K562 (cell line): ENCODE measurements at regions not wholly inside any gene's neighbourhood (a gene's known extent, or its start where the extent isn't known, plus 50 kb on each side); places are given as distances from the start of the nearest gene placed in this dataset.

Source experiments
- ATAC-seq: fragments of 200-7000 bp; cut with Tn5 transposase; 3 replicates; pipeline ENCODE4 v1.9.1; 2020; ENCODE audit warnings: moderate library complexity
- BruUV-seq: library from RNA; stranded (reverse); fragments of 400-500 nt; replicated peaks from 2 replicates; lab custom pipeline; 2021; lab: Mats Ljungman, UMichigan
- CTCF ChIA-PET: fragments of 300-600 bp; formaldehyde crosslinking; extraction: SDS; loops from one replicate; lab custom pipeline; 2021; ENCODE audit warnings: low intra/inter-chr PET ratio; lab: Yijun Ruan, JAX
- POLR2A ChIA-PET: fragments of 300-600, 350-650 bp; sonication (Branson Sonifier 250); formaldehyde crosslinking; extraction: SDS; loops from one replicate; lab custom pipeline; 2021; ENCODE audit warnings: antibody characterized with exemption, inconsistent platforms; lab: Yijun Ruan, JAX
- DNase-seq, 4 experiments: peaks; one replicate each; pipeline versions ENCODE4 v3.0.0 to v3.0.0-alpha.2; 2011 to 2018; ENCODE audit warnings: low spot score in 3 of 4, mixed read lengths in 3 of 4; ENCODE audit errors: extremely low read depth in 1 of 4
- FAIRE-seq: peaks from 2 replicates; lab custom pipeline; 2011; peaks lifted over from hg19 to GRCh38; lab: Jason Lieb, UNC
- H2AFZ ChIP-seq: 2 replicates; pipeline ENCODE4 v1.6.0; 2011; ENCODE audit warnings: low read depth, low read length, control low read depth, inconsistent platforms
- H3K27ac ChIP-seq: fragments of 200-600 bp; 3 replicates; pipeline ENCODE4 v1.8.0; 2011; ENCODE audit warnings: low read depth, mild to moderate bottlenecking, control low read depth, inconsistent platforms, low read length, moderate library complexity, mixed read lengths; ENCODE audit errors: extremely low read depth
- H3K27me3 ChIP-seq, 2 experiments: fragments of 300-600 bp in 1 of 2; 2 replicates in 1 of 2; 3 replicates in 1 of 2; pipeline versions ENCODE4 v1.6.0 to v1.8.0; 2011; ENCODE audit warnings: inconsistent platforms in 2 of 2, low read length in 2 of 2, mild to moderate bottlenecking in 1 of 2, mixed read lengths in 1 of 2, moderate library complexity in 1 of 2; ENCODE audit not compliant: control insufficient read depth in 2 of 2, insufficient read depth in 2 of 2
- H3K36me3 ChIP-seq: fragments of 300-600 bp; 3 replicates; pipeline ENCODE4 v1.8.0; 2011; ENCODE audit warnings: mild to moderate bottlenecking, low read length, inconsistent platforms; ENCODE audit not compliant: control insufficient read depth, insufficient read depth
- H3K4me1 ChIP-seq, 2 experiments: fragments of 200-600 bp in 1 of 2; replicated peaks in 1 of 2; 2 replicates in 1 of 2; 3 replicates in 1 of 2; pipeline versions ENCODE4 v1.5.1 to v1.8.0; 2011; ENCODE audit warnings: inconsistent platforms in 2 of 2, low read length in 2 of 2, mild to moderate bottlenecking in 1 of 2, mixed read lengths in 1 of 2, moderate library complexity in 1 of 2; ENCODE audit not compliant: control insufficient read depth in 2 of 2, insufficient read depth in 2 of 2
- H3K4me2 ChIP-seq: 2 replicates; pipeline ENCODE4 v1.6.1; 2011; ENCODE audit warnings: low read length, control low read depth, inconsistent platforms, mixed read lengths; ENCODE audit not compliant: insufficient read depth
- H3K4me3 ChIP-seq: fragments of 200-600 bp; sonication (generic), shearing (Covaris generic); 2 replicates; pipeline ENCODE4 v1.5.1; 2016; ENCODE audit warnings: control low read depth, inconsistent platforms
- H3K79me2 ChIP-seq: fragments of 200-600 bp; 3 replicates; pipeline ENCODE4 v1.8.0; 2011; ENCODE audit warnings: low read length, inconsistent platforms; ENCODE audit not compliant: control insufficient read depth, insufficient read depth
- H3K9ac ChIP-seq, 2 experiments: 2 replicates each; pipeline versions ENCODE4 v1.6.0 to v1.6.1; 2011; ENCODE audit warnings: low read depth in 2 of 2, low read length in 2 of 2, control low read depth in 1 of 2, inconsistent platforms in 1 of 2, mild to moderate bottlenecking in 1 of 2, mixed read lengths in 1 of 2; ENCODE audit not compliant: insufficient read depth in 1 of 2
- H3K9me1 ChIP-seq: one replicate; pipeline ENCODE4 v1.6.0; 2011; ENCODE audit warnings: inconsistent platforms, mild to moderate bottlenecking, low read length, moderate library complexity; ENCODE audit not compliant: control insufficient read depth, insufficient read depth
- H3K9me3 ChIP-seq: replicated peaks from 2 replicates; pipeline ENCODE4 v1.5.1; 2011; ENCODE audit warnings: low read depth, low read length, inconsistent platforms; ENCODE audit not compliant: control insufficient read depth, insufficient read depth
- H4K20me1 ChIP-seq: replicated peaks from 2 replicates; pipeline ENCODE4 v1.6.1; 2011; ENCODE audit warnings: low read length, inconsistent platforms, mixed read lengths; ENCODE audit not compliant: control insufficient read depth, insufficient read depth
- FIP1L1 ChIP-seq: fragments of 200-400 bp; formaldehyde crosslinking; IDR thresholded peaks from 2 replicates; pipeline ENCODE4 v1.6.1; 2018; ENCODE audit warnings: mild to moderate bottlenecking, low read depth, low read length; ENCODE audit not compliant: poor library complexity, severe bottlenecking
- MCM7 ChIP-seq, 2 experiments: fragments of 450-650 bp; IDR thresholded peaks; 2 replicates each; pipeline ENCODE4 v1.6.1; 2016 to 2018
- MTA2 ChIP-seq: fragments of 450-650 bp; IDR thresholded peaks from 2 replicates; pipeline ENCODE4 v1.6.1; 2016; ENCODE audit warnings: low read depth
- RAD51 ChIP-seq: fragments of 450-650 bp; IDR thresholded peaks from 2 replicates; pipeline ENCODE4 v1.7.1; 2016; ENCODE audit warnings: low read depth, mild to moderate bottlenecking, borderline replicate concordance
- TCF7L2 ChIP-seq: fragments of 150-350 bp; IDR thresholded peaks from 2 replicates; pipeline ENCODE4 v1.6.1; 2016; ENCODE audit warnings: low read depth, mild to moderate bottlenecking, low read length, moderate library complexity
- ZNF354B ChIP-seq: fragments of 250-450 bp; sonication (Bioruptor Pico); IDR thresholded peaks from 2 replicates; pipeline ENCODE4 v1.4.0; 2020
- ZNF766 ChIP-seq: fragments of 200-800 bp; sonication (Bioruptor generic); conservative IDR thresholded peaks from 2 replicates; pipeline ENCODE4 v1.6.1; 2016; ENCODE audit warnings: missing genetic modification characterization, missing compliant biosample characterization
- WGBS: fragments of 100-300 bp; shearing (Covaris generic); methylation state at CpG from one replicate; pipeline ENCODE4 v1.1.6; 2016; ENCODE audit warnings: low coverage, mixed read lengths; ENCODE audit not compliant: insufficient coverage; ENCODE audit errors: missing lambda C conversion rate; 5-methylcytosine and 5-hydroxymethylcytosine counted together
- in situ Hi-C: fragments of 300-500 bp; cut with MboI; formaldehyde crosslinking; loops from 4 replicates; pipeline ENCODE4 v1.15.0; 2018; ENCODE audit warnings: inconsistent platforms, mixed read lengths
- intact Hi-C: fragments of 100-400 bp; cut with micrococcal nuclease; formaldehyde crosslinking; loops from 2 replicates; pipeline ENCODE4 v1.14.2; 2022
- TF ChIP-seq, protein P1 (sequence below): fragments of 250-450 bp; sonication (Bioruptor Pico); IDR thresholded peaks from 2 replicates; pipeline ENCODE4 v1.8.0; 2022; ENCODE audit warnings: moderate library complexity, mild to moderate bottlenecking, inconsistent platforms
- TF ChIP-seq, protein P2 (sequence below): fragments of 450-650 bp; formaldehyde crosslinking; IDR thresholded peaks from 2 replicates; pipeline ENCODE4 v1.4.0; 2020; ENCODE audit warnings: mild to moderate bottlenecking, mixed read lengths
- TF ChIP-seq, protein P3 (sequence below): sonication (generic); formaldehyde crosslinking; IDR thresholded peaks from 2 replicates; pipeline ENCODE4 v1.5.0; 2020; ENCODE audit warnings: missing genetic modification reagents
- TF ChIP-seq, protein P4 (sequence below), 2 experiments: fragments of 450-650 bp; formaldehyde crosslinking in 1 of 2; IDR thresholded peaks; 2 replicates each; pipeline versions ENCODE4 v1.4.0 to v1.6.1; 2014 to 2020; ENCODE audit warnings: mild to moderate bottlenecking in 2 of 2, borderline replicate concordance in 1 of 2, low read depth in 1 of 2

GRCh38 chr10:83572036-83572435 lies 567.3 kb upstream of the GHITM start:
- H3K4me3 ChIP-seq: no peak overlapping the region
- no peaks in the 10 kb centered on the region for H4K20me1 ChIP-seq
- no peaks in the 10 kb centered on the region for H3K9me1 ChIP-seq
- H3K9me3 ChIP-seq: peaks cover 2% of the 10 kb centered on the region; the same call in 1 of the 2 replicates
- no peak overlapping the region for H2AFZ ChIP-seq
- no peak for FAIRE-seq
- no peaks in the 10 kb centered on the region for H3K4me1 ChIP-seq
- ATAC-seq: no peak
- in situ Hi-C loops: no loop called here
- H3K36me3 ChIP-seq: no peaks in the 10 kb centered on the region
- ChIA-PET POLR2A (no interaction called here), CTCF (no interaction called here)
- TF ChIP-seq, protein P1, sequence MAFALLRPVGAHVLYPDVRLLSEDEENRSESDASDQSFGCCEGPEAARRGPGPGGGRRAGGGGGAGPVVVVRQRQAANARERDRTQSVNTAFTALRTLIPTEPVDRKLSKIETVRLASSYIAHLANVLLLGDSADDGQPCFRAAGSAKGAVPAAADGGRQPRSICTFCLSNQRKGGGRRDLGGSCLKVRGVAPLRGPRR (CRISPR knock-in tag): no peak
- TF ChIP-seq MTA2 (no peak), RAD51 (peak; percentile 50; the same call in 1 of the 2 replicates), MCM7 (IDR thresholded peaks at IDR 0.05) (no peak), ZNF766 (CRISPR knock-in tag) (no peak), TCF7L2 (no peak), FIP1L1 (no peak), ZNF354B (CRISPR knock-in tag) (no peak)
- TF ChIP-seq, protein P2, sequence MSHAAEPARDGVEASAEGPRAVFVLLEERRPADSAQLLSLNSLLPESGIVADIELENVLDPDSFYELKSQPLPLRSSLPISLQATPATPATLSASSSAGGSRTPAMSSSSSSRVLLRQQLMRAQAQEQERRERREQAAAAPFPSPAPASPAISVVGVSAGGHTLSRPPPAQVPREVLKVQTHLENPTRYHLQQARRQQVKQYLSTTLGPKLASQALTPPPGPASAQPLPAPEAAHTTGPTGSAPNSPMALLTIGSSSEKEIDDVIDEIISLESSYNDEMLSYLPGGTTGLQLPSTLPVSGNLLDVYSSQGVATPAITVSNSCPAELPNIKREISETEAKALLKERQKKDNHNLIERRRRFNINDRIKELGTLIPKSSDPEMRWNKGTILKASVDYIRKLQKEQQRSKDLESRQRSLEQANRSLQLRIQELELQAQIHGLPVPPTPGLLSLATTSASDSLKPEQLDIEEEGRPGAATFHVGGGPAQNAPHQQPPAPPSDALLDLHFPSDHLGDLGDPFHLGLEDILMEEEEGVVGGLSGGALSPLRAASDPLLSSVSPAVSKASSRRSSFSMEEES (CRISPR knock-in tag): peak; percentile 92
- TF ChIP-seq, protein P3, sequence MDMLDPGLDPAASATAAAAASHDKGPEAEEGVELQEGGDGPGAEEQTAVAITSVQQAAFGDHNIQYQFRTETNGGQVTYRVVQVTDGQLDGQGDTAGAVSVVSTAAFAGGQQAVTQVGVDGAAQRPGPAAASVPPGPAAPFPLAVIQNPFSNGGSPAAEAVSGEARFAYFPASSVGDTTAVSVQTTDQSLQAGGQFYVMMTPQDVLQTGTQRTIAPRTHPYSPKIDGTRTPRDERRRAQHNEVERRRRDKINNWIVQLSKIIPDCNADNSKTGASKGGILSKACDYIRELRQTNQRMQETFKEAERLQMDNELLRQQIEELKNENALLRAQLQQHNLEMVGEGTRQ (CRISPR knock-in tag): 0 out of 2 replicates have a peak, but pooled peaks have one; percentile 5
- TF ChIP-seq, protein P4, sequence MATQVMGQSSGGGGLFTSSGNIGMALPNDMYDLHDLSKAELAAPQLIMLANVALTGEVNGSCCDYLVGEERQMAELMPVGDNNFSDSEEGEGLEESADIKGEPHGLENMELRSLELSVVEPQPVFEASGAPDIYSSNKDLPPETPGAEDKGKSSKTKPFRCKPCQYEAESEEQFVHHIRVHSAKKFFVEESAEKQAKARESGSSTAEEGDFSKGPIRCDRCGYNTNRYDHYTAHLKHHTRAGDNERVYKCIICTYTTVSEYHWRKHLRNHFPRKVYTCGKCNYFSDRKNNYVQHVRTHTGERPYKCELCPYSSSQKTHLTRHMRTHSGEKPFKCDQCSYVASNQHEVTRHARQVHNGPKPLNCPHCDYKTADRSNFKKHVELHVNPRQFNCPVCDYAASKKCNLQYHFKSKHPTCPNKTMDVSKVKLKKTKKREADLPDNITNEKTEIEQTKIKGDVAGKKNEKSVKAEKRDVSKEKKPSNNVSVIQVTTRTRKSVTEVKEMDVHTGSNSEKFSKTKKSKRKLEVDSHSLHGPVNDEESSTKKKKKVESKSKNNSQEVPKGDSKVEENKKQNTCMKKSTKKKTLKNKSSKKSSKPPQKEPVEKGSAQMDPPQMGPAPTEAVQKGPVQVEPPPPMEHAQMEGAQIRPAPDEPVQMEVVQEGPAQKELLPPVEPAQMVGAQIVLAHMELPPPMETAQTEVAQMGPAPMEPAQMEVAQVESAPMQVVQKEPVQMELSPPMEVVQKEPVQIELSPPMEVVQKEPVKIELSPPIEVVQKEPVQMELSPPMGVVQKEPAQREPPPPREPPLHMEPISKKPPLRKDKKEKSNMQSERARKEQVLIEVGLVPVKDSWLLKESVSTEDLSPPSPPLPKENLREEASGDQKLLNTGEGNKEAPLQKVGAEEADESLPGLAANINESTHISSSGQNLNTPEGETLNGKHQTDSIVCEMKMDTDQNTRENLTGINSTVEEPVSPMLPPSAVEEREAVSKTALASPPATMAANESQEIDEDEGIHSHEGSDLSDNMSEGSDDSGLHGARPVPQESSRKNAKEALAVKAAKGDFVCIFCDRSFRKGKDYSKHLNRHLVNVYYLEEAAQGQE (IDR thresholded peaks at IDR 0.05; ENCODE audit: borderline replicate concordance): no peak
- TF ChIP-seq, protein P4 (CRISPR knock-in tag; IDR thresholded peaks at IDR 0.05; ENCODE audit: low read depth): no peak
- no peaks in the 10 kb centered on the region for H3K79me2 ChIP-seq
- intact Hi-C loops: no loop called here
- H3K9ac ChIP-seq: no peak overlapping the region
- H3K27ac ChIP-seq: no peak overlapping the region
- no peak for DNase-seq
- no TSS peak for BruUV-seq
- no peak overlapping the region for H3K4me2 ChIP-seq
- H3K27me3 ChIP-seq: no peaks in the 10 kb centered on the region
- 0% methylated on average over 1 of the region's 1 CpG for WGBS
